Ishikawa (cell line): ENCODE measurements at regions not wholly inside any gene's neighbourhood (a gene's known extent, or its start where the extent isn't known, plus 50 kb on each side); places are given as distances from the start of the nearest gene placed in this dataset.

ENCODE experiments used
- CEBPB ChIP-seq: IDR thresholded peaks from 2 replicates; pipeline ENCODE4 v1.6.1; 2012
- CREB1 ChIP-seq: IDR thresholded peaks from 2 replicates; pipeline ENCODE4 v1.6.1; 2012; ENCODE audit warnings: low read depth
- EGR1 ChIP-seq: IDR thresholded peaks from 2 replicates; pipeline ENCODE4 v1.6.1; 2012
- EP300 ChIP-seq: IDR thresholded peaks from 2 replicates; pipeline ENCODE4 v1.6.1; 2012; ENCODE audit warnings: borderline replicate concordance
- FOXM1 ChIP-seq: IDR thresholded peaks from 2 replicates; pipeline ENCODE4 v1.6.1; 2012; ENCODE audit warnings: low read depth, borderline replicate concordance
- MAX ChIP-seq: IDR thresholded peaks from 2 replicates; pipeline ENCODE4 v1.6.1; 2012
- NFIC ChIP-seq: IDR thresholded peaks from 2 replicates; pipeline ENCODE4 v1.6.1; 2012
- RAD21 ChIP-seq: IDR thresholded peaks from 2 replicates; pipeline ENCODE4 v1.6.1; 2012; ENCODE audit warnings: low read depth
- REST ChIP-seq: IDR thresholded peaks from 2 replicates; pipeline ENCODE4 v1.6.1; 2012; ENCODE audit warnings: low read depth, mild to moderate bottlenecking
- TAF1 ChIP-seq: IDR thresholded peaks from 2 replicates; pipeline ENCODE4 v1.6.1; 2012; ENCODE audit warnings: low read depth, mild to moderate bottlenecking
- TCF12 ChIP-seq: IDR thresholded peaks from 2 replicates; pipeline ENCODE4 v1.6.1; 2012; ENCODE audit warnings: low read depth
- TEAD4 ChIP-seq: IDR thresholded peaks from 2 replicates; pipeline ENCODE4 v1.6.1; 2012
- USF1 ChIP-seq: IDR thresholded peaks from 2 replicates; pipeline ENCODE4 v1.6.1; 2012
- YY1 ChIP-seq: IDR thresholded peaks from 2 replicates; pipeline ENCODE4 v1.6.1; 2012; ENCODE audit warnings: low read depth
- ZBTB7A ChIP-seq: IDR thresholded peaks from 2 replicates; pipeline ENCODE4 v1.6.1; 2012; ENCODE audit warnings: low read depth

- TF ChIP-seq CEBPB (no peak), REST (no peak), ZBTB7A (no peak), EGR1 (no peak), RAD21 (no peak), USF1 (no peak)
Measured at GRCh38 chr20:22908437-22908836, 126.7 kb upstream of the SSTR4 start.

GRCh38 chr20:22908944-22909343, 126.2 kb upstream of the SSTR4 start:
- no peak for TF ChIP-seq RAD21
- no peak for TF ChIP-seq YY1
- TF ChIP-seq CEBPB, result no peak
- TF ChIP-seq USF1, result no peak
- no peak for TF ChIP-seq NFIC
- no peak for TF ChIP-seq TCF12
- no peak for TF ChIP-seq TAF1
- no peak for TF ChIP-seq REST
- no peak for TF ChIP-seq MAX
- no peak for TF ChIP-seq FOXM1

- no peak for TF ChIP-seq REST
- TF ChIP-seq TEAD4, result no peak
- no peak for TF ChIP-seq TAF1
- no peak for TF ChIP-seq EGR1
- TF ChIP-seq RAD21, result no peak
- TF ChIP-seq CEBPB, result no peak
- no peak for TF ChIP-seq TCF12
- TF ChIP-seq ZBTB7A, result no peak
- TF ChIP-seq YY1, result no peak
- TF ChIP-seq EP300, result no peak
Measured at GRCh38 chr20:22909436-22909835, 125.7 kb upstream of the SSTR4 start.

GRCh38 chr20:22910287-22910852, 124.7 kb upstream of the SSTR4 start:
- no peak for TF ChIP-seq EP300

GRCh38 chr20:22914291-22914690, 120.8 kb upstream of the SSTR4 start:
- no peak for TF ChIP-seq EP300
- TF ChIP-seq CREB1, result no peak
- TF ChIP-seq ZBTB7A, result no peak

- TF ChIP-seq ZBTB7A (no peak), EGR1 (no peak), CREB1 (no peak), NFIC (no peak), CEBPB (no peak), TCF12 (no peak), TAF1 (no peak), MAX (no peak), REST (no peak), FOXM1 (no peak), EP300 (no peak), RAD21 (no peak), TEAD4 (no peak), YY1 (no peak), USF1 (no peak)
Measured at GRCh38 chr20:22915512-22915911, 119.6 kb upstream of the SSTR4 start.
